H9 (cell line): ENCODE measurements at regions not wholly inside any gene's neighbourhood (a gene's known extent, or its start where the extent isn't known, plus 50 kb on each side); places are given as distances from the start of the nearest gene placed in this dataset.

ENCODE experiments used
- DNase-seq: peaks from one replicate; pipeline ENCODE4 v3.0.0-alpha.2; 2017
- H2AFZ ChIP-seq: one replicate; pipeline ENCODE4 v1.6.1; 2013; ENCODE audit warnings: mild to moderate bottlenecking, low read length, control low read depth, moderate library complexity
- H2AK5ac ChIP-seq: 2 replicates; pipeline ENCODE4 v1.6.1; 2013; ENCODE audit warnings: low read length, control low read depth, mixed read lengths; ENCODE audit not compliant: insufficient read length
- H2BK120ac ChIP-seq: one replicate; pipeline ENCODE4 v1.6.1; 2013; ENCODE audit warnings: low read depth, mild to moderate bottlenecking, low read length, control low read depth, inconsistent platforms; ENCODE audit not compliant: poor library complexity, severe bottlenecking
- H2BK12ac ChIP-seq: 2 replicates; pipeline ENCODE4 v1.6.1; 2013; ENCODE audit warnings: low read length, control low read depth, mixed read lengths, low read depth; ENCODE audit not compliant: insufficient read length
- H2BK15ac ChIP-seq: 2 replicates; pipeline ENCODE4 v1.6.1; 2013; ENCODE audit warnings: low read depth, low read length, control low read depth
- H2BK20ac ChIP-seq: one replicate; pipeline ENCODE4 v1.6.1; 2013; ENCODE audit warnings: low read depth, mild to moderate bottlenecking, low read length, control low read depth, inconsistent platforms; ENCODE audit not compliant: poor library complexity, severe bottlenecking
- H2BK5ac ChIP-seq: 2 replicates; pipeline ENCODE4 v1.6.1; 2013; ENCODE audit warnings: low read length, control low read depth, mixed read lengths; ENCODE audit not compliant: insufficient read length
- H3K14ac ChIP-seq: 2 replicates; pipeline ENCODE4 v1.6.1; 2013; ENCODE audit warnings: low read length, control low read depth; ENCODE audit not compliant: insufficient read depth
- H3K18ac ChIP-seq: 2 replicates; pipeline ENCODE4 v1.6.1; 2013; ENCODE audit warnings: low read depth, mild to moderate bottlenecking, mixed read lengths, low read length, control low read depth; ENCODE audit not compliant: insufficient read length
- H3K23ac ChIP-seq: 2 replicates; pipeline ENCODE4 v1.6.1; 2013; ENCODE audit warnings: low read length, control low read depth, mixed read lengths, low read depth; ENCODE audit not compliant: insufficient read length
- H3K23me2 ChIP-seq: 2 replicates; pipeline ENCODE4 v1.6.1; 2013; ENCODE audit warnings: low read depth, mild to moderate bottlenecking, mixed read lengths, low read length, control low read depth; ENCODE audit not compliant: insufficient read length, poor library complexity, severe bottlenecking
- H3K27ac ChIP-seq: 2 replicates; pipeline ENCODE4 v1.5.1; 2013; ENCODE audit warnings: low read length, control low read depth, mixed read lengths, low read depth; ENCODE audit not compliant: insufficient read length
- H3K27me3 ChIP-seq: 2 replicates; pipeline ENCODE4 v1.6.1; 2013; ENCODE audit warnings: low read length, control low read depth, inconsistent platforms; ENCODE audit not compliant: insufficient read depth
- H3K4ac ChIP-seq: 2 replicates; pipeline ENCODE4 v1.6.1; 2013; ENCODE audit warnings: low read depth, mild to moderate bottlenecking, control low read depth, inconsistent platforms, low read length, moderate library complexity
- H3K4me1 ChIP-seq: 2 replicates; pipeline ENCODE4 v1.6.1; 2013; ENCODE audit warnings: low read length, control low read depth, inconsistent platforms; ENCODE audit not compliant: insufficient read depth
- H3K4me2 ChIP-seq: 2 replicates; pipeline ENCODE4 v1.6.1; 2013; ENCODE audit warnings: low read length, control low read depth, mixed read lengths; ENCODE audit not compliant: insufficient read length, insufficient read depth
- H3K56ac ChIP-seq: 2 replicates; pipeline ENCODE4 v1.6.1; 2013; ENCODE audit warnings: low read depth, mild to moderate bottlenecking, mixed read lengths, low read length, control low read depth; ENCODE audit not compliant: insufficient read length
- H3K79me1 ChIP-seq: 2 replicates; pipeline ENCODE4 v1.6.1; 2013; ENCODE audit warnings: low read depth, mild to moderate bottlenecking, moderate library complexity, low read length, control low read depth, inconsistent platforms; ENCODE audit not compliant: insufficient read depth, poor library complexity, severe bottlenecking
- H3K79me2 ChIP-seq: 2 replicates; pipeline ENCODE4 v1.6.1; 2013; ENCODE audit warnings: low read length, control low read depth, inconsistent platforms; ENCODE audit not compliant: insufficient read depth
- H3K9ac ChIP-seq: 2 replicates; pipeline ENCODE4 v1.6.1; 2013; ENCODE audit warnings: low read length, control low read depth, mixed read lengths; ENCODE audit not compliant: insufficient read length; ENCODE audit errors: extremely low read depth
- H3K9me3 ChIP-seq: one replicate; pipeline ENCODE4 v1.6.1; 2013; ENCODE audit warnings: low read depth, low read length, inconsistent platforms; ENCODE audit not compliant: control insufficient read depth
- H3T11ph ChIP-seq: one replicate; pipeline ENCODE4 v1.6.1; 2013; ENCODE audit warnings: mild to moderate bottlenecking, low read length, control low read depth, inconsistent platforms
- H4K20me1 ChIP-seq: one replicate; pipeline ENCODE4 v1.6.1; 2013; ENCODE audit not compliant: control insufficient read depth, insufficient read length, insufficient read depth
- H4K5ac ChIP-seq: 2 replicates; pipeline ENCODE4 v1.6.1; 2013; ENCODE audit warnings: low read depth, mild to moderate bottlenecking, mixed read lengths, low read length, control low read depth; ENCODE audit not compliant: insufficient read length
- H4K8ac ChIP-seq: replicated peaks from 2 replicates; pipeline ENCODE4 v1.6.1; 2013; ENCODE audit warnings: low read length, control low read depth, mixed read lengths, low read depth; ENCODE audit not compliant: insufficient read length
- H4K91ac ChIP-seq: 2 replicates; pipeline ENCODE4 v1.6.1; 2013; ENCODE audit warnings: low read depth, mild to moderate bottlenecking, moderate library complexity, mixed read lengths, low read length, control low read depth; ENCODE audit not compliant: insufficient read length
- H3K27ac Mint-ChIP-seq, 3 experiments: 2 replicates in 2 of 3; 3 replicates in 1 of 3; pipeline ENCODE4 v1.8.0; 2020 to 2021; ENCODE audit warnings: mixed read lengths in 3 of 3, mild to moderate bottlenecking in 1 of 3, moderate library complexity in 1 of 3
- H3K27me3 Mint-ChIP-seq: 2 replicates; pipeline ENCODE4 v1.8.0; 2021; ENCODE audit warnings: low read depth, mild to moderate bottlenecking, moderate library complexity, mixed read lengths
- H3K36me3 Mint-ChIP-seq, 3 experiments: 2 replicates in 2 of 3; 3 replicates in 1 of 3; pipeline ENCODE4 v1.8.0; 2020 to 2021; ENCODE audit warnings: low read depth in 3 of 3, mixed read lengths in 3 of 3; ENCODE audit not compliant: insufficient read depth in 1 of 3
- H3K4me1 Mint-ChIP-seq, 2 experiments: 2 replicates each; pipeline ENCODE4 v1.8.0; 2020; ENCODE audit warnings: mixed read lengths in 2 of 2
- H3K4me3 Mint-ChIP-seq, 2 experiments: 2 replicates in 1 of 2; 3 replicates in 1 of 2; pipeline ENCODE4 v1.8.0; 2020 to 2021; ENCODE audit warnings: mild to moderate bottlenecking in 2 of 2, mixed read lengths in 2 of 2, moderate library complexity in 1 of 2
- H3K9me3 Mint-ChIP-seq, 2 experiments: 2 replicates in 1 of 2; 3 replicates in 1 of 2; pipeline ENCODE4 v1.8.0; 2020; ENCODE audit warnings: mild to moderate bottlenecking in 2 of 2, mixed read lengths in 2 of 2, moderate library complexity in 1 of 2
- WGBS: extraction: QIAGEN DNeasy Blood & Tissue Kit; methylation state at CpG from one replicate; pipeline ENCODE4 v1.1.7; 2013; ENCODE audit warnings: missing lambda C conversion rate, low lambda C conversion rate, mixed read lengths; ENCODE audit not compliant: insufficient read length; ENCODE audit errors: extremely low coverage; 5-methylcytosine and 5-hydroxymethylcytosine counted together
- TF ChIP-seq, protein P1 (sequence below): fragments of 200-600 bp; sonication (generic); conservative IDR thresholded peaks from 3 replicates; pipeline ENCODE4 v1.8.0; 2021; ENCODE audit warnings: antibody characterized with exemption, mild to moderate bottlenecking

DNA sequence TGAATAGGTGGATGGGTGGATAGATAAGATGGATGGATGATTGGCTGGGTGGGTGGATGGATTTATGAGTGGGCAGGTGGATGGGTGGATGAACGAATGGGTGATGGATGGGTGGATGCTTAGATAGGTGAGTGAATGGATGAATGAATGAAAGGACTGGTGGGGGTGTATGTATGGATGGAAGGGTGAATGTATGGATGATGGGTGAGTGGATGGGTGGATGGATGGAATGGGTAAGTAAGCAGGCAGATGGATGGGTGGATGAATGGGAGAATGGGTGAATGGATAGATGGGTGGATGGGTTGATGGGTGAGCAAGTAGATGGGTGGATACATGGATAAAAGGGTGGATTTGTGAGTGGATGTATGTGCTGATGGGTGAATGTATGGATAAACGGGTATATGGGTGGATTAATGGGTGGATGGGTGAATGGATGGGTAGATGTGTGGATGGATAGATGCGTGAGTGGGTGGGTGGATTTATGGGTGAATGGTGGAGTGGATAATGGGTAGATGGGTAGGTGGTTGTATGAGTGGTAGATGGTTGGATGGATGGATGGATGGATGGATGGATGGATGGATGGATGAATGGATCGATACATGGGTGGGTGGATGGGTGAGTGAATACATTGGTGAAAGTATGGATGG, 682.6 kb downstream of the HS3ST4 start:
- Histone ChIP-seq H2AK5ac (no peak overlapping the region), H4K20me1 (no peaks in the 10 kb centered on the region), H3K23ac (no peak overlapping the region), H3K27me3 (no peaks in the 10 kb centered on the region), H2BK15ac (no peak overlapping the region), H3K9me3 (no peaks in the 10 kb centered on the region), H3K14ac (no peak overlapping the region), H3K23me2 (no peaks in the 10 kb centered on the region), H2AFZ (no peak overlapping the region), H3K79me2 (no peaks in the 10 kb centered on the region), H3K9ac (no peak overlapping the region), H2BK120ac (no peak overlapping the region), H4K5ac (no peak overlapping the region), H3K27ac (no peak overlapping the region), H3T11ph (no peak overlapping the region), H4K8ac (no peak overlapping the region), H3K79me1 (no peaks in the 10 kb centered on the region), H2BK20ac (no peak overlapping the region), H2BK12ac (no peak overlapping the region), H3K4me2 (no peak overlapping the region), H4K91ac (no peak overlapping the region), H2BK5ac (no peak overlapping the region), H3K4ac (no peak overlapping the region), H3K18ac (no peak overlapping the region), H3K4me1 (no peaks in the 10 kb centered on the region), H3K56ac (no peak overlapping the region)
- H3K36me3 Mint-ChIP-seq: no peaks in the 10 kb centered on the region
- H3K9me3 Mint-ChIP-seq: no peaks in the 10 kb centered on the region
- DNase-seq: no peak
- H3K27ac Mint-ChIP-seq: no peak overlapping the region
- 100% methylated on average over 3 of the region's 4 CpGs for whole genome bisulfite sequencing
- H3K4me3 Mint-ChIP-seq: no peak overlapping the region
- TF ChIP-seq, protein P1, sequence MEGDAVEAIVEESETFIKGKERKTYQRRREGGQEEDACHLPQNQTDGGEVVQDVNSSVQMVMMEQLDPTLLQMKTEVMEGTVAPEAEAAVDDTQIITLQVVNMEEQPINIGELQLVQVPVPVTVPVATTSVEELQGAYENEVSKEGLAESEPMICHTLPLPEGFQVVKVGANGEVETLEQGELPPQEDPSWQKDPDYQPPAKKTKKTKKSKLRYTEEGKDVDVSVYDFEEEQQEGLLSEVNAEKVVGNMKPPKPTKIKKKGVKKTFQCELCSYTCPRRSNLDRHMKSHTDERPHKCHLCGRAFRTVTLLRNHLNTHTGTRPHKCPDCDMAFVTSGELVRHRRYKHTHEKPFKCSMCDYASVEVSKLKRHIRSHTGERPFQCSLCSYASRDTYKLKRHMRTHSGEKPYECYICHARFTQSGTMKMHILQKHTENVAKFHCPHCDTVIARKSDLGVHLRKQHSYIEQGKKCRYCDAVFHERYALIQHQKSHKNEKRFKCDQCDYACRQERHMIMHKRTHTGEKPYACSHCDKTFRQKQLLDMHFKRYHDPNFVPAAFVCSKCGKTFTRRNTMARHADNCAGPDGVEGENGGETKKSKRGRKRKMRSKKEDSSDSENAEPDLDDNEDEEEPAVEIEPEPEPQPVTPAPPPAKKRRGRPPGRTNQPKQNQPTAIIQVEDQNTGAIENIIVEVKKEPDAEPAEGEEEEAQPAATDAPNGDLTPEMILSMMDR: no peak
- H3K4me1 Mint-ChIP-seq: no peaks in the 10 kb centered on the region
- peaks cover 3% of the 10 kb centered on the region for H3K27me3 Mint-ChIP-seq
